Fibroblast of lung (primary cell): ENCODE measurements at regions not wholly inside any gene's neighbourhood (a gene's known extent, or its start where the extent isn't known, plus 50 kb on each side); places are given as distances from the start of the nearest gene placed in this dataset.

ENCODE experiments used
- CTCF ChIP-seq, 2 donors: IDR thresholded peaks in 1 of 2; conservative IDR thresholded peaks in 1 of 2; 1 replicate in 1 of 2; 2 replicates in 1 of 2; pipeline ENCODE4 v1.5.1; 2011 to 2012; ENCODE audit warnings: low read length in 2 of 2, control low read depth in 1 of 2, inconsistent platforms in 1 of 2, low read depth in 1 of 2, mild to moderate bottlenecking in 1 of 2
- EZH2 ChIP-seq: IDR thresholded peaks from 2 replicates; pipeline ENCODE4 v1.5.1; 2012; ENCODE audit warnings: low read length, control low read depth, mild to moderate bottlenecking; ENCODE audit errors: missing control alignments

DNA sequence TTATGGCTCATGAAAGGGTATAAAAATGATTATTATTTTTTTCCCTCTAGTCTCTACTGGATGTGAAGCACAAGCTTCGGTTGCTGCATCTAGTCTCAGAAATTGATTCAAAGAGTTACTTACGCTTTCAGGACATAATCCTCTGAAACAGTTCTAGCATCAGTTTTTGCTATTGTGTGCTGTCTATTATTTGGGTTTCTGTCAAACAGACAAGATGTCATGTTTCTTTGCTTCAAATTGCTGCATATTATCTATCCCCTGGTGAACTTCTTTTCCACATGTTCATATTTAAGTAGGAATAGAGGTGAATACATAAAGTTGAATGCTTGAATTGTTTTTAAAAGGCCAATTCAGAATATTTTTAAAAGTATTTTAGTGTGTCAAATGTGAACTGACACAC lies 161.6 kb upstream of the GBE1 start:
- no peak for TF ChIP-seq CTCF (conservative IDR thresholded peaks at IDR 0.05 in 1 of 2, IDR thresholded peaks at IDR 0.05 in 1 of 2; ENCODE audit: low read depth in 1 of 2, low read length in 2 of 2)
- TF ChIP-seq EZH2, result no peak
